ENCODE measurements at regions not wholly inside any gene's neighbourhood (a gene's known extent, or its start where the extent isn't known, plus 50 kb on each side); places are given as distances from the start of the nearest gene placed in this dataset.

GRCh38 chr18:26768385-26768784 is 97.1 kb downstream of the AQP4 start:
- Mint-ChIP-seq H3K4me3 (ENCODE audit: unreplicated experiment) (no peak overlapping the region), H3K36me3 (ENCODE audit: unreplicated experiment) (no peaks in the 10 kb centered on the region), H3K27me3 (ENCODE audit: unreplicated experiment) (peaks cover 2% of the 10 kb centered on the region), H3K4me1 (ENCODE audit: low read depth, unreplicated experiment) (peaks cover 14% of the 10 kb centered on the region), H3K27ac (ENCODE audit: unreplicated experiment) (no peak overlapping the region), H3K9me3 (ENCODE audit: unreplicated experiment) (peaks cover 2% of the 10 kb centered on the region)
- TF ChIP-seq CTCF (IDR thresholded peaks at IDR 0.05; ENCODE audit: partially characterized antibody, unreplicated experiment) = no peak
- DNase-seq = no peak

DNA sequence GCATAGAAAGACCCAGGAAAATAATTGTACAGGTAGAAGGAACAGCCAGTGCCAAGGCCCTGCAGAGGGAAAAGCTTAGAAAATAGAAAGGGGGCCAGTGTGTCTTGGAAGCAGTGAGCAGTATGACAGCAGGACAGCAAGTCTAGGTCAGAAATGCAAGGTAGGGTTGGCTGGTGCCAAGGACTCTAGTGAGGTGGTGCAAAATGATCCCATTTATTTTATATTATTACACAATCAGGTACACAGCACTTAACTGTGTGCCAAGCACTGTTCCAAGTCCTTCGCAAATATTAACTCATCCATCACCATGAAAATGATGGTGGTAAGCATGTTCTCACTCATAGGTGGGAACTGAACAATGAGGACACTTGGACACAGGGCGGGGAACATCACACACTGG is 100.0 kb downstream of the AQP4 start:
- Mint-ChIP-seq H3K9me3 (ENCODE audit: unreplicated experiment) (peaks cover 4% of the 10 kb centered on the region), H3K4me3 (ENCODE audit: unreplicated experiment) (no peak overlapping the region), H3K27ac (ENCODE audit: unreplicated experiment) (no peak overlapping the region), H3K4me1 (ENCODE audit: low read depth, unreplicated experiment) (peaks cover 16% of the 10 kb centered on the region), H3K27me3 (ENCODE audit: unreplicated experiment) (peaks cover 2% of the 10 kb centered on the region), H3K36me3 (ENCODE audit: unreplicated experiment) (peaks cover 3% of the 10 kb centered on the region)
- TF ChIP-seq CTCF (IDR thresholded peaks at IDR 0.05; ENCODE audit: partially characterized antibody, unreplicated experiment) = no peak
- DNase-seq = no peak

- Mint-ChIP-seq H3K27ac (ENCODE audit: unreplicated experiment) (no peak overlapping the region), H3K9me3 (ENCODE audit: unreplicated experiment) (peaks cover 4% of the 10 kb centered on the region), H3K36me3 (ENCODE audit: unreplicated experiment) (peaks cover 3% of the 10 kb centered on the region), H3K27me3 (ENCODE audit: unreplicated experiment) (no peaks in the 10 kb centered on the region), H3K4me1 (ENCODE audit: low read depth, unreplicated experiment) (peaks cover 16% of the 10 kb centered on the region), H3K4me3 (ENCODE audit: unreplicated experiment) (no peak overlapping the region)
- DNase-seq = no peak
- TF ChIP-seq CTCF (IDR thresholded peaks at IDR 0.05; ENCODE audit: partially characterized antibody, unreplicated experiment) = no peak
Measured at GRCh38 chr18:26764586-26764985, 100.9 kb downstream of the AQP4 start.

- Mint-ChIP-seq H3K9me3 (ENCODE audit: unreplicated experiment) (peaks cover 4% of the 10 kb centered on the region), H3K36me3 (ENCODE audit: unreplicated experiment) (peaks cover 3% of the 10 kb centered on the region), H3K27me3 (ENCODE audit: unreplicated experiment) (no peaks in the 10 kb centered on the region), H3K4me3 (ENCODE audit: unreplicated experiment) (no peak overlapping the region), H3K4me1 (ENCODE audit: low read depth, unreplicated experiment) (peaks cover 16% of the 10 kb centered on the region), H3K27ac (ENCODE audit: unreplicated experiment) (no peak overlapping the region)
- no peak for DNase-seq
- no peak for TF ChIP-seq CTCF (IDR thresholded peaks at IDR 0.05; ENCODE audit: partially characterized antibody, unreplicated experiment)
Measured at GRCh38 chr18:26764177-26764576, 101.3 kb downstream of the AQP4 start.

DNA sequence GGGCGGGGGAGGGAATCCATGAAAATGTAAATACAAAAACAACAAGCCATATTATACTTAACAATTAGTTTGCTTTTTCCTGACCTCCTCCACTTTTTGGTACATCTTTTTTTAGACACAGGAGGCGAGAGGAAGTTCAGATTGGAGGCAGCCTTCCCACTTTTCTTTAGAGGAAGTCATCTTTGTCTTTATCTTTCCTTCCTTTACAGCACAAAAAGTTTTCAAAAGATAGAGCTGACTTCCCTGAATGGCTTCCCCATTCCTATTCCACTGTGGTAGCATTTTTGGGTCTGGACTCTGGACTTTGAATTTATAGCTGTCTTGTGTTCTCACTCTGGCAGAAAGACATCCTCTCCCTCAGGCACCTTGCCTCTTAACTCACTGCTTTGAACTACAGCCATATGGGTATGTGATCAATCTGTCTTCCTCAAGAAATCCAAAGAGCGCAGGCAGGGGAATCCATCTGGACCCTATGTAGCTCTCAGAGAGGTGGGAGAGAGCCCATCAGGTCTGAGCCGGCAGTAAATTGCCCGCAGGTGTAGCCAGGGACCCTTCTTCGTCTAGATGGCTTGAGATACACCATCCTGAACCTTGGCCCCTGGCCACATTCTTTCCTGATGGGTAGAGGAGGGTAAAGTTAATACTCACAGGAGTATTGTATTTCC is 101.9 kb downstream of the AQP4 start:
- Mint-ChIP-seq H3K9me3 (ENCODE audit: unreplicated experiment) (peaks cover 4% of the 10 kb centered on the region), H3K27me3 (ENCODE audit: unreplicated experiment) (peaks cover 3% of the 10 kb centered on the region), H3K4me3 (ENCODE audit: unreplicated experiment) (no peak overlapping the region), H3K4me1 (ENCODE audit: low read depth, unreplicated experiment) (peaks cover 16% of the 10 kb centered on the region), H3K27ac (ENCODE audit: unreplicated experiment) (no peak overlapping the region), H3K36me3 (ENCODE audit: unreplicated experiment) (peaks cover 3% of the 10 kb centered on the region)
- DNase-seq = no peak
- no peak for TF ChIP-seq CTCF (IDR thresholded peaks at IDR 0.05; ENCODE audit: partially characterized antibody, unreplicated experiment)

Data from glutamatergic neuron (in vitro differentiated cells).